Liver (tissue), 3 donors: ENCODE measurements at regions not wholly inside any gene's neighbourhood (a gene's known extent, or its start where the extent isn't known, plus 50 kb on each side); places are given as distances from the start of the nearest gene placed in this dataset.

Experiments used
- HNF4A ChIP-seq, 2 donors: conservative IDR thresholded peaks; 2 replicates each; pipeline ENCODE4 v1.6.1; 2016; ENCODE audit warnings: antibody characterized with exemption in 2 of 2, mild to moderate bottlenecking in 2 of 2
- JUND ChIP-seq, 2 donors: IDR thresholded peaks; 2 replicates each; pipeline ENCODE4 v1.6.1; 2016; ENCODE audit warnings: antibody characterized with exemption in 2 of 2
- RAD21 ChIP-seq, 2 donors: IDR thresholded peaks; 2 replicates each; pipeline ENCODE4 v1.6.1; 2016; ENCODE audit warnings: antibody characterized with exemption in 2 of 2, mild to moderate bottlenecking in 2 of 2
- SP1 ChIP-seq: IDR thresholded peaks from 2 replicates; pipeline ENCODE4 v1.6.1; 2018; ENCODE audit warnings: antibody characterized with exemption, mild to moderate bottlenecking
- ZBTB33 ChIP-seq: IDR thresholded peaks from 2 replicates; pipeline ENCODE4 v1.6.1; 2016; ENCODE audit warnings: antibody characterized with exemption
- TF ChIP-seq, protein P1 (sequence below): fragments of 150-350 bp; IDR thresholded peaks from 2 replicates; pipeline ENCODE4 v1.5.1; 2017; ENCODE audit warnings: improper control_type of control experiment, low read depth, low read length; ENCODE audit not compliant: missing input control
- donor health status: healthy.
- donor health status: healthy.

DNA sequence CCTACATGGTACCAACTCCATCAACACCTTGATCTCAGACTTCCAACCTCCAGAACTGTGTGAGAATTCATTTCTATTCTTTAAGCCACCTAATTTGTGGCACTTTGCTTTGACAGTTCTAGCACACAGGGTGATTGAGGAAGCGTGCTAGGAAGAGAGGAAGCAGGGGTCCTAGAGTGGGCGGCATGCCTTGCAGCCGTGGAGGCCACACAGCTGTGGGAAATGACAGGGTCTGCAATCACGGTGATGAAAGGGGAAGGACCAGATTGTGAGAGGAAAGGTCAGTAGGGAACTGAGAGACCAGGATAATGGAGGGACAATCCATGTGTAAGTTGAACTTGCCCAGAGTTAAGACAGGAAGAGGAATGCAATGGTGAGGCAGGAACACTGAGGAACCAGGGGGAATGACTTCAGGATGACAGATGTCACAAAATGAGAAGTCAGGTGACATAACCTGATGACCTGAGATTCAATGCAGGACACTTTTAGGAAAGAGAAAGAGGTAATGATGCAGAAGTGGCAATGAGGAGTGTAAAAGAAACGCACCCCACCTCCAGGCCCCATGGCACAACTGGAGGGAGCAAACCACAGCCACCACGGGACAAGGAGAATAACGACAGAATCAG lies 87.3 kb upstream of the PIK3CG start:
- TF ChIP-seq SP1: no peak
- TF ChIP-seq, protein P1, sequence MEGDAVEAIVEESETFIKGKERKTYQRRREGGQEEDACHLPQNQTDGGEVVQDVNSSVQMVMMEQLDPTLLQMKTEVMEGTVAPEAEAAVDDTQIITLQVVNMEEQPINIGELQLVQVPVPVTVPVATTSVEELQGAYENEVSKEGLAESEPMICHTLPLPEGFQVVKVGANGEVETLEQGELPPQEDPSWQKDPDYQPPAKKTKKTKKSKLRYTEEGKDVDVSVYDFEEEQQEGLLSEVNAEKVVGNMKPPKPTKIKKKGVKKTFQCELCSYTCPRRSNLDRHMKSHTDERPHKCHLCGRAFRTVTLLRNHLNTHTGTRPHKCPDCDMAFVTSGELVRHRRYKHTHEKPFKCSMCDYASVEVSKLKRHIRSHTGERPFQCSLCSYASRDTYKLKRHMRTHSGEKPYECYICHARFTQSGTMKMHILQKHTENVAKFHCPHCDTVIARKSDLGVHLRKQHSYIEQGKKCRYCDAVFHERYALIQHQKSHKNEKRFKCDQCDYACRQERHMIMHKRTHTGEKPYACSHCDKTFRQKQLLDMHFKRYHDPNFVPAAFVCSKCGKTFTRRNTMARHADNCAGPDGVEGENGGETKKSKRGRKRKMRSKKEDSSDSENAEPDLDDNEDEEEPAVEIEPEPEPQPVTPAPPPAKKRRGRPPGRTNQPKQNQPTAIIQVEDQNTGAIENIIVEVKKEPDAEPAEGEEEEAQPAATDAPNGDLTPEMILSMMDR: no peak
- no peak for TF ChIP-seq RAD21 (IDR thresholded peaks at IDR 0.05)
- TF ChIP-seq ZBTB33: no peak
- no peak for TF ChIP-seq HNF4A (conservative IDR thresholded peaks at IDR 0.05)
- TF ChIP-seq JUND (IDR thresholded peaks at IDR 0.05): no peak
